Neural cell (in vitro differentiated cells): ENCODE measurements at regions not wholly inside any gene's neighbourhood (a gene's known extent, or its start where the extent isn't known, plus 50 kb on each side); places are given as distances from the start of the nearest gene placed in this dataset.

ENCODE experiments used
- CTCF ChIP-seq: fragments of 450-650 bp; IDR thresholded peaks from 2 replicates; pipeline ENCODE4 v1.5.1; 2014; ENCODE audit warnings: antibody characterized with exemption, mild to moderate bottlenecking, moderate library complexity; ENCODE audit not compliant: poor library complexity, severe bottlenecking
- EZH2 ChIP-seq: fragments of 200-600, 300-800 bp; shearing (Covaris generic), sonication (generic); IDR thresholded peaks from 2 replicates; pipeline ENCODE4 v1.6.1; 2014; ENCODE audit warnings: antibody characterized with exemption, low read length, borderline replicate concordance, mild to moderate bottlenecking; ENCODE audit not compliant: insufficient read depth, poor library complexity, severe bottlenecking
- TF ChIP-seq, protein P1 (sequence below): IDR thresholded peaks from 2 replicates; pipeline ENCODE4 v1.6.1; 2012; ENCODE audit warnings: borderline replicate concordance

DNA sequence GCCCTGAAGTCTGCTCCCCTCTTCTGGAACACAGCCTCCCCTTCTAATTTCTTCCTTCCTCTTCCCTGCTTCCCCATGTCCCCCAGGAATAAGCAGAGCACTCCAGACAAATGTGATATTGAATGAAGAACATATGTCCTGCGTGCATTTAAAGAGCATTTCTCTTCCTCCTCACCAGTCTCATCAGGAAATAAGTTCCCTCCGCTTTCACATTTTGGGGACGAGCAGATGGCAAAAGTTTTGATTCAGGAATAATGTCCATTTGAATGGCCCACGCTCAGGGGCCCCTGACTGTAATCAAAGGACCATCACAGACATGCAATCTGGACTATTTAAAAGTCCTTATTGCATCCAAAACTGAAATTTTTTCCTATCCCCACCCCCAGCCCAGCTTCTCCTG lies 316.1 kb downstream of the CDK5RAP2 start:
- TF ChIP-seq CTCF (no peak), EZH2 (no peak)
- TF ChIP-seq, protein P1, sequence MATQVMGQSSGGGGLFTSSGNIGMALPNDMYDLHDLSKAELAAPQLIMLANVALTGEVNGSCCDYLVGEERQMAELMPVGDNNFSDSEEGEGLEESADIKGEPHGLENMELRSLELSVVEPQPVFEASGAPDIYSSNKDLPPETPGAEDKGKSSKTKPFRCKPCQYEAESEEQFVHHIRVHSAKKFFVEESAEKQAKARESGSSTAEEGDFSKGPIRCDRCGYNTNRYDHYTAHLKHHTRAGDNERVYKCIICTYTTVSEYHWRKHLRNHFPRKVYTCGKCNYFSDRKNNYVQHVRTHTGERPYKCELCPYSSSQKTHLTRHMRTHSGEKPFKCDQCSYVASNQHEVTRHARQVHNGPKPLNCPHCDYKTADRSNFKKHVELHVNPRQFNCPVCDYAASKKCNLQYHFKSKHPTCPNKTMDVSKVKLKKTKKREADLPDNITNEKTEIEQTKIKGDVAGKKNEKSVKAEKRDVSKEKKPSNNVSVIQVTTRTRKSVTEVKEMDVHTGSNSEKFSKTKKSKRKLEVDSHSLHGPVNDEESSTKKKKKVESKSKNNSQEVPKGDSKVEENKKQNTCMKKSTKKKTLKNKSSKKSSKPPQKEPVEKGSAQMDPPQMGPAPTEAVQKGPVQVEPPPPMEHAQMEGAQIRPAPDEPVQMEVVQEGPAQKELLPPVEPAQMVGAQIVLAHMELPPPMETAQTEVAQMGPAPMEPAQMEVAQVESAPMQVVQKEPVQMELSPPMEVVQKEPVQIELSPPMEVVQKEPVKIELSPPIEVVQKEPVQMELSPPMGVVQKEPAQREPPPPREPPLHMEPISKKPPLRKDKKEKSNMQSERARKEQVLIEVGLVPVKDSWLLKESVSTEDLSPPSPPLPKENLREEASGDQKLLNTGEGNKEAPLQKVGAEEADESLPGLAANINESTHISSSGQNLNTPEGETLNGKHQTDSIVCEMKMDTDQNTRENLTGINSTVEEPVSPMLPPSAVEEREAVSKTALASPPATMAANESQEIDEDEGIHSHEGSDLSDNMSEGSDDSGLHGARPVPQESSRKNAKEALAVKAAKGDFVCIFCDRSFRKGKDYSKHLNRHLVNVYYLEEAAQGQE: no peak
